Ascending aorta (tissue), 2 donors: ENCODE measurements at regions not wholly inside any gene's neighbourhood (a gene's known extent, or its start where the extent isn't known, plus 50 kb on each side); places are given as distances from the start of the nearest gene placed in this dataset.

ENCODE experiments used
- DNase-seq, 2 donors: peaks; one replicate each; pipeline ENCODE4 v3.0.0-alpha.2; 2019; ENCODE audit warnings: low spot score in 2 of 2
- H3K27ac ChIP-seq, 2 donors: fragments of 200-600 bp; sonication (generic); one replicate each; pipeline ENCODE4 v1.5.1; 2016 to 2017; ENCODE audit warnings: mild to moderate bottlenecking in 1 of 2
- H3K27me3 ChIP-seq: fragments of 200-600 bp; sonication (generic); one replicate; pipeline ENCODE4 v1.5.1; 2017
- H3K36me3 ChIP-seq, 2 donors: fragments of 200-600 bp; sonication (generic); one replicate each; pipeline ENCODE4 v1.5.1; 2016
- H3K4me1 ChIP-seq, 2 donors: fragments of 200-600 bp; sonication (generic); one replicate each; pipeline ENCODE4 v1.5.1; 2016 to 2017; ENCODE audit warnings: mild to moderate bottlenecking in 1 of 2
- H3K4me3 ChIP-seq, 2 donors: fragments of 200-600 bp; sonication (generic); one replicate each; pipeline ENCODE4 v1.5.1; 2016 to 2017; ENCODE audit warnings: mild to moderate bottlenecking in 1 of 2
- H3K9me3 ChIP-seq, 2 donors: fragments of 200-600 bp; sonication (generic); one replicate each; pipeline ENCODE4 v1.5.1; 2016
- CTCF ChIP-seq, 3 experiments: fragments of 200-600 bp in 2 of 3; fragments of 450-650 bp in 1 of 3; sonication (generic) in 2 of 3; IDR thresholded peaks; one replicate each; pipeline ENCODE4 v1.5.1; 2016 to 2019; ENCODE audit warnings: antibody characterized with exemption in 3 of 3, mild to moderate bottlenecking in 1 of 3, moderate library complexity in 1 of 3
- intact Hi-C: fragments of 100-400 bp; cut with DNase I; formaldehyde crosslinking; loops from one replicate; pipeline ENCODE4 v1.15.1; 2023

- no peak overlapping the region for H3K27ac ChIP-seq
- no peak for TF ChIP-seq CTCF (IDR thresholded peaks at IDR 0.05)
- H3K4me3 ChIP-seq = no peak overlapping the region
- intact Hi-C loops = no loop called here
- no peaks in the 10 kb centered on the region for H3K4me1 ChIP-seq
- no peak for DNase-seq
- no peaks in the 10 kb centered on the region for H3K27me3 ChIP-seq
- H3K36me3 ChIP-seq = no peaks in the 10 kb centered on the region
- no peaks in the 10 kb centered on the region for H3K9me3 ChIP-seq
Measured at GRCh38 chr5:92962752-92963151, 618.3 kb downstream of the NR2F1-AS1 start.

- intact Hi-C loops = no loop called here
Measured at GRCh38 chr5:92956886-92957285, 624.1 kb downstream of the NR2F1-AS1 start.

GRCh38 chr5:92952243-92952642 is 628.8 kb downstream of the NR2F1-AS1 start:
- H3K9me3 ChIP-seq = peaks cover 0 to 6% of the 10 kb centered on the region in 2 donors
- no peak overlapping the region for H3K27ac ChIP-seq
- no peak for DNase-seq
- H3K4me1 ChIP-seq = no peaks in the 10 kb centered on the region
- TF ChIP-seq CTCF (IDR thresholded peaks at IDR 0.05) = no peak
- H3K4me3 ChIP-seq = no peak overlapping the region
- no peaks in the 10 kb centered on the region for H3K27me3 ChIP-seq
- intact Hi-C loops = no loop called here
- no peaks in the 10 kb centered on the region for H3K36me3 ChIP-seq

More at GRCh38 chr5:92956886-92957285, 624.1 kb downstream of the NR2F1-AS1 start:
- H3K36me3 ChIP-seq = no peaks in the 10 kb centered on the region
- no peaks in the 10 kb centered on the region for H3K4me1 ChIP-seq
- peaks cover 0 to 3% of the 10 kb centered on the region in 2 donors for H3K9me3 ChIP-seq
- no peak overlapping the region for H3K27ac ChIP-seq
- TF ChIP-seq CTCF (IDR thresholded peaks at IDR 0.05) = no peak
- DNase-seq = no peak
- H3K4me3 ChIP-seq = no peak overlapping the region
- H3K27me3 ChIP-seq = no peaks in the 10 kb centered on the region

GRCh38 chr5:92951746-92952145 is 629.3 kb downstream of the NR2F1-AS1 start:
- Histone ChIP-seq H3K4me1 (no peaks in the 10 kb centered on the region), H3K36me3 (no peaks in the 10 kb centered on the region), H3K9me3 (peaks cover 0 to 6% of the 10 kb centered on the region in 2 donors), H3K4me3 (no peak overlapping the region), H3K27me3 (no peaks in the 10 kb centered on the region), H3K27ac (no peak overlapping the region)
- DNase-seq = no peak
- no peak for TF ChIP-seq CTCF (IDR thresholded peaks at IDR 0.05)
- intact Hi-C loops = no loop called here

- H3K9me3 ChIP-seq = peaks cover 0 to under 1% of the 10 kb centered on the region in 2 donors
- H3K36me3 ChIP-seq = no peaks in the 10 kb centered on the region
- TF ChIP-seq CTCF (IDR thresholded peaks at IDR 0.05) = no peak
- H3K4me3 ChIP-seq = no peak overlapping the region
- H3K27ac ChIP-seq = no peak overlapping the region
- no peaks in the 10 kb centered on the region for H3K4me1 ChIP-seq
- no peaks in the 10 kb centered on the region for H3K27me3 ChIP-seq
- intact Hi-C loops = no loop called here
- no peak for DNase-seq
Measured at GRCh38 chr5:92946546-92946945, 634.5 kb downstream of the NR2F1-AS1 start.

GRCh38 chr5:92945605-92946097 is 635.4 kb downstream of the NR2F1-AS1 start:
- intact Hi-C loops = no loop called here
- no peak overlapping the region for H3K27ac ChIP-seq

More at GRCh38 chr5:92945605-92946097, 635.4 kb downstream of the NR2F1-AS1 start:
- no peak for DNase-seq
- Histone ChIP-seq H3K36me3 (no peaks in the 10 kb centered on the region), H3K4me3 (no peak overlapping the region), H3K9me3 (no peaks in the 10 kb centered on the region), H3K27me3 (no peaks in the 10 kb centered on the region), H3K4me1 (no peaks in the 10 kb centered on the region)
- TF ChIP-seq CTCF (IDR thresholded peaks at IDR 0.05) = no peak
